SK-N-SH (cell line): ENCODE measurements at regions not wholly inside any gene's neighbourhood (a gene's known extent, or its start where the extent isn't known, plus 50 kb on each side); places are given as distances from the start of the nearest gene placed in this dataset.

Experiments used
- CTCF ChIP-seq: fragments of 200-600 bp; sonication (generic); IDR thresholded peaks from 2 replicates; pipeline ENCODE4 v1.6.1; 2017; ENCODE audit warnings: antibody characterized with exemption, mild to moderate bottlenecking, moderate library complexity
- FOXM1 ChIP-seq: IDR thresholded peaks from 2 replicates; pipeline ENCODE4 v1.4.0; 2012; ENCODE audit warnings: low read depth, mild to moderate bottlenecking
- POLR2AphosphoS5 ChIP-seq: IDR thresholded peaks from 2 replicates; pipeline ENCODE4 v1.6.1; 2012; ENCODE audit warnings: low read depth, low read length
- RAD21 ChIP-seq: IDR thresholded peaks from 2 replicates; pipeline ENCODE4 v1.6.1; 2012; ENCODE audit warnings: mild to moderate bottlenecking, low read length
- REST ChIP-seq: IDR thresholded peaks from 2 replicates; pipeline ENCODE4 v1.6.1; 2012; ENCODE audit warnings: mild to moderate bottlenecking, low read depth, low read length, moderate library complexity
- TEAD4 ChIP-seq: IDR thresholded peaks from 2 replicates; pipeline ENCODE4 v1.4.0; 2012; ENCODE audit warnings: mild to moderate bottlenecking, borderline replicate concordance; ENCODE audit not compliant: insufficient read depth
- USF2 ChIP-seq: fragments of 150-350 bp; IDR thresholded peaks from 2 replicates; pipeline ENCODE4 v1.6.1; 2017; ENCODE audit warnings: antibody characterized with exemption, low read length, low read depth, borderline replicate concordance
- ZBTB33 ChIP-seq: IDR thresholded peaks from 2 replicates; pipeline ENCODE4 v1.4.0; 2012; ENCODE audit warnings: low read depth, borderline replicate concordance
- TF ChIP-seq, protein P1 (sequence below): IDR thresholded peaks from 2 replicates; pipeline ENCODE4; 2012
- TF ChIP-seq, protein P2 (sequence below): IDR thresholded peaks from 2 replicates; pipeline ENCODE4 v1.4.0; 2012; ENCODE audit warnings: low read depth

DNA sequence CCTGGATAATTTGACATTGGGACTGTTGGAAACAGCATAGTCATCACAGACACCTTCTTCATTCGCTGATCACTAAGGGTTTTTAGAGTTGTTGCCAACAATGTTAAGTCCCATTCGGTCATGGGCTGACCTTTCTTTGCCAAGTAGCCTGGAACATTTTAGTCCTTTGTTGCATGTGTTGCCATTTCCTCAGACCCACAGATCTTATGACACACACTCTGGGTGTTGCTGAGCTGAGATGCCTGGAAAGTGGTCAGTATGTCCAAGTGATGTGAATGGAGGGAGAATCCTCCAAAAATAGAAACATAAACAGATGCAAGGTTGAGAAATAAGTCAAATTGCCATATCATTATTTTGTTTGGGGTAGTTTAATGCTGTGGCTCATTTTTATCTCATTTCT, 61.5 kb upstream of the GJA5 start:
- TF ChIP-seq CTCF: no peak
- TF ChIP-seq RAD21: no peak
- TF ChIP-seq, protein P1, sequence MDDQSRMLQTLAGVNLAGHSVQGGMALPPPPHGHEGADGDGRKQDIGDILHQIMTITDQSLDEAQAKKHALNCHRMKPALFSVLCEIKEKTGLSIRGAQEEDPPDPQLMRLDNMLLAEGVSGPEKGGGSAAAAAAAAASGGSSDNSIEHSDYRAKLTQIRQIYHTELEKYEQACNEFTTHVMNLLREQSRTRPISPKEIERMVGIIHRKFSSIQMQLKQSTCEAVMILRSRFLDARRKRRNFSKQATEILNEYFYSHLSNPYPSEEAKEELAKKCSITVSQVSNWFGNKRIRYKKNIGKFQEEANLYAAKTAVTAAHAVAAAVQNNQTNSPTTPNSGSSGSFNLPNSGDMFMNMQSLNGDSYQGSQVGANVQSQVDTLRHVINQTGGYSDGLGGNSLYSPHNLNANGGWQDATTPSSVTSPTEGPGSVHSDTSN: no peak
- TF ChIP-seq, protein P2, sequence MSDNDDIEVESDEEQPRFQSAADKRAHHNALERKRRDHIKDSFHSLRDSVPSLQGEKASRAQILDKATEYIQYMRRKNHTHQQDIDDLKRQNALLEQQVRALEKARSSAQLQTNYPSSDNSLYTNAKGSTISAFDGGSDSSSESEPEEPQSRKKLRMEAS: no peak
- TF ChIP-seq ZBTB33: no peak
- no peak for TF ChIP-seq TEAD4
- no peak for TF ChIP-seq POLR2AphosphoS5
- no peak for TF ChIP-seq REST
- no peak for TF ChIP-seq FOXM1
- TF ChIP-seq USF2: no peak
